OCI-LY7 (cell line): ENCODE measurements at regions not wholly inside any gene's neighbourhood (a gene's known extent, or its start where the extent isn't known, plus 50 kb on each side); places are given as distances from the start of the nearest gene placed in this dataset.

ENCODE experiments used
- CTCF ChIP-seq: fragments of 200-600 bp; sonication (generic); conservative IDR thresholded peaks from 2 replicates; pipeline ENCODE4 v1.5.1; 2014; ENCODE audit warnings: mild to moderate bottlenecking, antibody characterized with exemption, low read length, moderate library complexity, mixed read lengths
- EZH2phosphoT487 ChIP-seq: fragments of 200-600 bp; sonication (generic); IDR thresholded peaks from 2 replicates; pipeline ENCODE4 v1.6.1; 2018; ENCODE audit warnings: low read depth, borderline replicate concordance, mild to moderate bottlenecking, mixed run types, antibody characterized with exemption, low read length, moderate library complexity, mixed read lengths

GRCh38 chr9:91085517-91086291 lies 276.0 kb downstream of the AUH start:
- TF ChIP-seq CTCF: no peak
- TF ChIP-seq EZH2phosphoT487: no peak
